H9 (cell line): ENCODE measurements at regions not wholly inside any gene's neighbourhood (a gene's known extent, or its start where the extent isn't known, plus 50 kb on each side); places are given as distances from the start of the nearest gene placed in this dataset.
"Not testable (repeated sequence)": the region's sequence is repeated elsewhere in the genome, so short reads cannot be mapped to it uniquely, and the experiment has no call there.

Source experiments
- DNase-seq: peaks from one replicate; pipeline ENCODE4 v3.0.0-alpha.2; 2017
- H2AFZ ChIP-seq: one replicate; pipeline ENCODE4 v1.6.1; 2013; ENCODE audit warnings: mild to moderate bottlenecking, low read length, control low read depth, moderate library complexity
- H2AK5ac ChIP-seq: 2 replicates; pipeline ENCODE4 v1.6.1; 2013; ENCODE audit warnings: low read length, control low read depth, mixed read lengths; ENCODE audit not compliant: insufficient read length
- H2BK120ac ChIP-seq: one replicate; pipeline ENCODE4 v1.6.1; 2013; ENCODE audit warnings: low read depth, mild to moderate bottlenecking, low read length, control low read depth, inconsistent platforms; ENCODE audit not compliant: poor library complexity, severe bottlenecking
- H2BK12ac ChIP-seq: 2 replicates; pipeline ENCODE4 v1.6.1; 2013; ENCODE audit warnings: low read length, control low read depth, mixed read lengths, low read depth; ENCODE audit not compliant: insufficient read length
- H2BK15ac ChIP-seq: 2 replicates; pipeline ENCODE4 v1.6.1; 2013; ENCODE audit warnings: low read depth, low read length, control low read depth
- H2BK20ac ChIP-seq: one replicate; pipeline ENCODE4 v1.6.1; 2013; ENCODE audit warnings: low read depth, mild to moderate bottlenecking, low read length, control low read depth, inconsistent platforms; ENCODE audit not compliant: poor library complexity, severe bottlenecking
- H2BK5ac ChIP-seq: 2 replicates; pipeline ENCODE4 v1.6.1; 2013; ENCODE audit warnings: low read length, control low read depth, mixed read lengths; ENCODE audit not compliant: insufficient read length
- H3K14ac ChIP-seq: 2 replicates; pipeline ENCODE4 v1.6.1; 2013; ENCODE audit warnings: low read length, control low read depth; ENCODE audit not compliant: insufficient read depth
- H3K18ac ChIP-seq: 2 replicates; pipeline ENCODE4 v1.6.1; 2013; ENCODE audit warnings: low read depth, mild to moderate bottlenecking, mixed read lengths, low read length, control low read depth; ENCODE audit not compliant: insufficient read length
- H3K23ac ChIP-seq: 2 replicates; pipeline ENCODE4 v1.6.1; 2013; ENCODE audit warnings: low read length, control low read depth, mixed read lengths, low read depth; ENCODE audit not compliant: insufficient read length
- H3K23me2 ChIP-seq: 2 replicates; pipeline ENCODE4 v1.6.1; 2013; ENCODE audit warnings: low read depth, mild to moderate bottlenecking, mixed read lengths, low read length, control low read depth; ENCODE audit not compliant: insufficient read length, poor library complexity, severe bottlenecking
- H3K27ac ChIP-seq: 2 replicates; pipeline ENCODE4 v1.5.1; 2013; ENCODE audit warnings: low read length, control low read depth, mixed read lengths, low read depth; ENCODE audit not compliant: insufficient read length
- H3K27me3 ChIP-seq: 2 replicates; pipeline ENCODE4 v1.6.1; 2013; ENCODE audit warnings: low read length, control low read depth, inconsistent platforms; ENCODE audit not compliant: insufficient read depth
- H3K4ac ChIP-seq: 2 replicates; pipeline ENCODE4 v1.6.1; 2013; ENCODE audit warnings: low read depth, mild to moderate bottlenecking, control low read depth, inconsistent platforms, low read length, moderate library complexity
- H3K4me1 ChIP-seq: 2 replicates; pipeline ENCODE4 v1.6.1; 2013; ENCODE audit warnings: low read length, control low read depth, inconsistent platforms; ENCODE audit not compliant: insufficient read depth
- H3K4me2 ChIP-seq: 2 replicates; pipeline ENCODE4 v1.6.1; 2013; ENCODE audit warnings: low read length, control low read depth, mixed read lengths; ENCODE audit not compliant: insufficient read length, insufficient read depth
- H3K56ac ChIP-seq: 2 replicates; pipeline ENCODE4 v1.6.1; 2013; ENCODE audit warnings: low read depth, mild to moderate bottlenecking, mixed read lengths, low read length, control low read depth; ENCODE audit not compliant: insufficient read length
- H3K79me1 ChIP-seq: 2 replicates; pipeline ENCODE4 v1.6.1; 2013; ENCODE audit warnings: low read depth, mild to moderate bottlenecking, moderate library complexity, low read length, control low read depth, inconsistent platforms; ENCODE audit not compliant: insufficient read depth, poor library complexity, severe bottlenecking
- H3K79me2 ChIP-seq: 2 replicates; pipeline ENCODE4 v1.6.1; 2013; ENCODE audit warnings: low read length, control low read depth, inconsistent platforms; ENCODE audit not compliant: insufficient read depth
- H3K9ac ChIP-seq: 2 replicates; pipeline ENCODE4 v1.6.1; 2013; ENCODE audit warnings: low read length, control low read depth, mixed read lengths; ENCODE audit not compliant: insufficient read length; ENCODE audit errors: extremely low read depth
- H3K9me3 ChIP-seq: one replicate; pipeline ENCODE4 v1.6.1; 2013; ENCODE audit warnings: low read depth, low read length, inconsistent platforms; ENCODE audit not compliant: control insufficient read depth
- H3T11ph ChIP-seq: one replicate; pipeline ENCODE4 v1.6.1; 2013; ENCODE audit warnings: mild to moderate bottlenecking, low read length, control low read depth, inconsistent platforms
- H4K20me1 ChIP-seq: one replicate; pipeline ENCODE4 v1.6.1; 2013; ENCODE audit not compliant: control insufficient read depth, insufficient read length, insufficient read depth
- H4K5ac ChIP-seq: 2 replicates; pipeline ENCODE4 v1.6.1; 2013; ENCODE audit warnings: low read depth, mild to moderate bottlenecking, mixed read lengths, low read length, control low read depth; ENCODE audit not compliant: insufficient read length
- H4K8ac ChIP-seq: replicated peaks from 2 replicates; pipeline ENCODE4 v1.6.1; 2013; ENCODE audit warnings: low read length, control low read depth, mixed read lengths, low read depth; ENCODE audit not compliant: insufficient read length
- H4K91ac ChIP-seq: 2 replicates; pipeline ENCODE4 v1.6.1; 2013; ENCODE audit warnings: low read depth, mild to moderate bottlenecking, moderate library complexity, mixed read lengths, low read length, control low read depth; ENCODE audit not compliant: insufficient read length
- H3K27ac Mint-ChIP-seq, 3 experiments: 2 replicates in 2 of 3; 3 replicates in 1 of 3; pipeline ENCODE4 v1.8.0; 2020 to 2021; ENCODE audit warnings: mixed read lengths in 3 of 3, mild to moderate bottlenecking in 1 of 3, moderate library complexity in 1 of 3
- H3K27me3 Mint-ChIP-seq: 2 replicates; pipeline ENCODE4 v1.8.0; 2021; ENCODE audit warnings: low read depth, mild to moderate bottlenecking, moderate library complexity, mixed read lengths
- H3K36me3 Mint-ChIP-seq, 3 experiments: 2 replicates in 2 of 3; 3 replicates in 1 of 3; pipeline ENCODE4 v1.8.0; 2020 to 2021; ENCODE audit warnings: low read depth in 3 of 3, mixed read lengths in 3 of 3; ENCODE audit not compliant: insufficient read depth in 1 of 3
- H3K4me1 Mint-ChIP-seq, 2 experiments: 2 replicates each; pipeline ENCODE4 v1.8.0; 2020; ENCODE audit warnings: mixed read lengths in 2 of 2
- H3K4me3 Mint-ChIP-seq, 2 experiments: 2 replicates in 1 of 2; 3 replicates in 1 of 2; pipeline ENCODE4 v1.8.0; 2020 to 2021; ENCODE audit warnings: mild to moderate bottlenecking in 2 of 2, mixed read lengths in 2 of 2, moderate library complexity in 1 of 2
- H3K9me3 Mint-ChIP-seq, 2 experiments: 2 replicates in 1 of 2; 3 replicates in 1 of 2; pipeline ENCODE4 v1.8.0; 2020; ENCODE audit warnings: mild to moderate bottlenecking in 2 of 2, mixed read lengths in 2 of 2, moderate library complexity in 1 of 2
- WGBS: extraction: QIAGEN DNeasy Blood & Tissue Kit; methylation state at CpG from one replicate; pipeline ENCODE4 v1.1.7; 2013; ENCODE audit warnings: missing lambda C conversion rate, low lambda C conversion rate, mixed read lengths; ENCODE audit not compliant: insufficient read length; ENCODE audit errors: extremely low coverage; 5-methylcytosine and 5-hydroxymethylcytosine counted together

- H3K23me2 ChIP-seq, H3K4me1 Mint-ChIP-seq, H3K4me1 ChIP-seq, H3K9ac ChIP-seq, H3K18ac ChIP-seq, H3K4me2 ChIP-seq, H3K79me2 ChIP-seq, H2BK12ac ChIP-seq, H2BK20ac ChIP-seq, H3K27me3 ChIP-seq, DNase-seq, H2BK15ac ChIP-seq, H2AK5ac ChIP-seq, H2AFZ ChIP-seq, H3K79me1 ChIP-seq, H4K8ac ChIP-seq, H3K56ac ChIP-seq, H3K27me3 Mint-ChIP-seq, H3K23ac ChIP-seq, H3K4me3 Mint-ChIP-seq, H2BK5ac ChIP-seq, H4K5ac ChIP-seq, H3T11ph ChIP-seq, H3K4ac ChIP-seq, H2BK120ac ChIP-seq, H3K14ac ChIP-seq, H4K20me1 ChIP-seq, H3K27ac ChIP-seq, H3K27ac Mint-ChIP-seq, H4K91ac ChIP-seq: not testable (repeated sequence)
- H3K36me3 Mint-ChIP-seq: peaks cover 8 to 13% (median 8%) of the 10 kb centered on the region in 3 experiments
- no CpG with 5 or more reads among the region's 17 CpGs for WGBS
- peaks cover 16% of the 10 kb centered on the region for H3K9me3 ChIP-seq
- peaks cover 69 to 76% of the 10 kb centered on the region in 2 experiments for H3K9me3 Mint-ChIP-seq
These were observed 2654.3 kb upstream of the DEFB115 start for GRCh38 chr20:28603218-28603577.
